ENCODE measurements at regions not wholly inside any gene's neighbourhood (a gene's known extent, or its start where the extent isn't known, plus 50 kb on each side); places are given as distances from the start of the nearest gene placed in this dataset.

DNA sequence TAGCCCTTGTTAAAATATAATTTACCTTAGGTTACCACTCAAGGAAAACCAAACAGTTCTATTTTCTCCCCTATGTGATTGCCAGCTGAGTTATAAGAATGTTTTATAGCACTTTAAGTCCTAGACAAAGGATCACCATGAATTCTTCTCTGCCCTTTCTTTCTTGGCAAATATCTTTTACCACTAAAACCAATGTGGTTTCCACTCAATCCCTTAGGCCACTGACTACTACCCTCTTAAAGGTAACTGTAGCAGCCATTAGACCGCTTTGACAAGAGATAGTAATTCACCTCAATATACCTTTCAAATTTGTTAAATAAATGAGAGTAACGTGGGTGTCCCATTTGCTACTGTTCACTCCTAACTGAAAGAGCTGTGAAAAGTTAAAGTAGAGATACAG lies 307.9 kb upstream of the PRMT6 start:
- Mint-ChIP-seq H3K4me3 (no peak overlapping the region), H3K27ac (no peak overlapping the region), H3K9me3 (no peaks in the 10 kb centered on the region), H3K27me3 (no peaks in the 10 kb centered on the region), H3K36me3 (ENCODE audit: low read depth) (no peaks in the 10 kb centered on the region), H3K4me1 (peaks cover 4% of the 10 kb centered on the region)
- ATAC-seq (ENCODE audit: low read depth) (no peak), DNase-seq (no peak)
- TF ChIP-seq, protein P1, sequence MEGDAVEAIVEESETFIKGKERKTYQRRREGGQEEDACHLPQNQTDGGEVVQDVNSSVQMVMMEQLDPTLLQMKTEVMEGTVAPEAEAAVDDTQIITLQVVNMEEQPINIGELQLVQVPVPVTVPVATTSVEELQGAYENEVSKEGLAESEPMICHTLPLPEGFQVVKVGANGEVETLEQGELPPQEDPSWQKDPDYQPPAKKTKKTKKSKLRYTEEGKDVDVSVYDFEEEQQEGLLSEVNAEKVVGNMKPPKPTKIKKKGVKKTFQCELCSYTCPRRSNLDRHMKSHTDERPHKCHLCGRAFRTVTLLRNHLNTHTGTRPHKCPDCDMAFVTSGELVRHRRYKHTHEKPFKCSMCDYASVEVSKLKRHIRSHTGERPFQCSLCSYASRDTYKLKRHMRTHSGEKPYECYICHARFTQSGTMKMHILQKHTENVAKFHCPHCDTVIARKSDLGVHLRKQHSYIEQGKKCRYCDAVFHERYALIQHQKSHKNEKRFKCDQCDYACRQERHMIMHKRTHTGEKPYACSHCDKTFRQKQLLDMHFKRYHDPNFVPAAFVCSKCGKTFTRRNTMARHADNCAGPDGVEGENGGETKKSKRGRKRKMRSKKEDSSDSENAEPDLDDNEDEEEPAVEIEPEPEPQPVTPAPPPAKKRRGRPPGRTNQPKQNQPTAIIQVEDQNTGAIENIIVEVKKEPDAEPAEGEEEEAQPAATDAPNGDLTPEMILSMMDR (IDR thresholded peaks at IDR 0.05) = no peak
- POLR2A ChIA-PET = no interaction called here
- intact Hi-C loops (cut with micrococcal nuclease) = no loop called here
- CTCF ChIA-PET = no interaction called here

DNA sequence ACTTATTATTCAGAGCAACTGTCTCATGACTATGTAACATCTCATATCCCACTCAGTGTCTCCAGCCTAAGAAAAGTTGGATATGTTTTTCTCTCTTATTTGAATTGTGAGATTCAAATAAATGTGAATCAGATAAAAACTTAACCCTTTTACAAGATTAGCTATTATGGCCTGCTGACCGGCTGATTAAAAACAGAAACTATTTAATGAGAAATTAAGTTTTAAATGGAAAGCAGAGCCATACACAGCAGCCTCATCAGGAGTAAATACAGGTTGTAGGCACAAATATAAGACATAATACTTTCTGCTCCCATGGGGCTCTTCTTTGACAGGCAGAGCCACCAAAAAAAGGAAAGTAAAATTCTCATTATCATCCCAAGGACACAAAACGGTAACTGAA lies 307.0 kb upstream of the PRMT6 start:
- H3K36me3 Mint-ChIP-seq (ENCODE audit: low read depth) = no peaks in the 10 kb centered on the region
- H3K4me1 Mint-ChIP-seq = peaks cover 4% of the 10 kb centered on the region
- H3K9me3 Mint-ChIP-seq = no peaks in the 10 kb centered on the region
- no peak overlapping the region for H3K27ac Mint-ChIP-seq
- no peak for ATAC-seq (ENCODE audit: low read depth)
- no peaks in the 10 kb centered on the region for H3K27me3 Mint-ChIP-seq
- ChIA-PET POLR2A (no interaction called here), CTCF (no interaction called here)
- TF ChIP-seq, protein P1 (IDR thresholded peaks at IDR 0.05) = no peak
- intact Hi-C loops (cut with micrococcal nuclease) = no loop called here
- no peak for DNase-seq
- H3K4me3 Mint-ChIP-seq = no peak overlapping the region

DNA sequence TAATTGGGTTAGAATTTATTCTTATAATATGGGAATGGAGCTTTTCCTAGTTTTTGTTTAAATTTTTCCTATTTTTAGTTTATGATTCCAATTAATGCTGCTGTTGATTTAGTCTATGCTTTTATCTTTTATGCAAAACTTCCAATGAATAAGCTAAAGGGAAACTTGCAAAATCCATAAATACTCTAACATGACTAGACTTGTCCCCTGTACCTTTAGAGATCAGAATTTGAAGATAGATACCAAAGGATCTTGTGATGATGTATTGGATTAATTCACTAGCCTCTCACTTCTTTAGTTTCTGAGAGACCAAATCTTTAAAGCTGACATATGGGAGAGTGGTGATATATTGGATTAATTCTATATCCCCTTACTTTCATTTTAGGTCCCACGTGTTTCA lies 306.6 kb upstream of the PRMT6 start:
- no peak overlapping the region for H3K4me3 Mint-ChIP-seq
- peaks cover 4% of the 10 kb centered on the region for H3K4me1 Mint-ChIP-seq
- intact Hi-C loops (cut with micrococcal nuclease) = no loop called here
- no peak for DNase-seq
- no peaks in the 10 kb centered on the region for H3K9me3 Mint-ChIP-seq
- no peaks in the 10 kb centered on the region for H3K27me3 Mint-ChIP-seq
- TF ChIP-seq, protein P1 (IDR thresholded peaks at IDR 0.05) = no peak
- POLR2A ChIA-PET = no interaction called here
- no peak for ATAC-seq (ENCODE audit: low read depth)
- no peaks in the 10 kb centered on the region for H3K36me3 Mint-ChIP-seq (ENCODE audit: low read depth)
- CTCF ChIA-PET = no interaction called here
- no peak overlapping the region for H3K27ac Mint-ChIP-seq

DNA sequence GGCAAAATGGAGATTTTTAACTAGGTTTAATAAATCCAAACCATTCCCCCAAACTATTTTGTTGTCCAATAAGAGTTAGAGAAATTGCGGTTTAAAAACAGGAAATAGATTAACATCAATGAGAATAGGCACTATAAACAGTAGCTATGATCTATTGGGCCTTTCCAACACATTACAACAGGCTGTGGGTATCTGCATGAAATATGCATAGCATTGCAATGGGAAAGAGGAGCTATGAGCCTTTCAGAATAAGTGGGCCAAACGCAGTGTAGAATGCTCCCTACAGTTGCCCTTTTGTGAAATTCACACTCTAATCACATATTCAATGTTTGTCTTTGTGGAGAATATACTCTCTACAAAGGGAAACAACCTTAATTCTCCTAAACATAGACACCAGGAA lies 305.5 kb upstream of the PRMT6 start:
- Mint-ChIP-seq H3K4me1 (peaks cover 4% of the 10 kb centered on the region), H3K27ac (no peak overlapping the region), H3K4me3 (no peak overlapping the region), H3K36me3 (ENCODE audit: low read depth) (no peaks in the 10 kb centered on the region), H3K27me3 (no peaks in the 10 kb centered on the region), H3K9me3 (no peaks in the 10 kb centered on the region)
- intact Hi-C loops (cut with micrococcal nuclease) = no loop called here
- DNase-seq (no peak), ATAC-seq (ENCODE audit: low read depth) (no peak)
- TF ChIP-seq, protein P1 (IDR thresholded peaks at IDR 0.05) = no peak
- ChIA-PET CTCF (no interaction called here), POLR2A (no interaction called here)

DNA sequence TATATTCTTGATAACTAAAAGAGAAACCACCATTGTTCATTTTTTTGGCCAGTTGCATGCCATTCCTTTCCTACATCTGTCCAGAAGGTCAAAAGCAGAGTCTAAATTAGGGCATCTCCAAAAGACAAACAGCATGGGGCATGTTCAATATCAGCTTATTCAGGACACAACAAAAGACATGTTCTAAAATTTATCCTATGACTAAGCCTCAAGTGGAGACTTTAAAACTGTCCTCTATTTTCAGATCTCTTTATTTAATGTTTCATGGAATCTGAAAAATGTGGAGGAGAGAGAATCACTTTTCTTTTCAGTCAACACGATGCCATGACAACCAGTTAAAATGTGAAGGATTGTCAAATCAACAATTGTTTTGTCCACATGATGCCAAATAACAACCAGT lies 303.4 kb upstream of the PRMT6 start:
- Mint-ChIP-seq H3K4me3 (no peak overlapping the region), H3K36me3 (ENCODE audit: low read depth) (no peaks in the 10 kb centered on the region), H3K27me3 (no peaks in the 10 kb centered on the region), H3K4me1 (no peaks in the 10 kb centered on the region), H3K27ac (no peak overlapping the region), H3K9me3 (no peaks in the 10 kb centered on the region)
- ATAC-seq (ENCODE audit: low read depth) (no peak), DNase-seq (no peak)
- POLR2A ChIA-PET = no interaction called here
- CTCF ChIA-PET = no interaction called here
- TF ChIP-seq, protein P1 (IDR thresholded peaks at IDR 0.05) = no peak
- intact Hi-C loops (cut with micrococcal nuclease) = no loop called here

All from activated B cell treated with CpG ODN at 0.5 μM for 24 hours (primary cell).